OCI-LY1 (cell line): ENCODE measurements at regions not wholly inside any gene's neighbourhood (a gene's known extent, or its start where the extent isn't known, plus 50 kb on each side); places are given as distances from the start of the nearest gene placed in this dataset.

ENCODE experiments used
- CTCF ChIP-seq: fragments of 200-600 bp; sonication (generic), shearing (Covaris generic); IDR thresholded peaks from 2 replicates; pipeline ENCODE4 v1.5.1; 2017; ENCODE audit warnings: mild to moderate bottlenecking, antibody characterized with exemption, low read length, moderate library complexity, mixed read lengths
- EZH2 ChIP-seq: fragments of 200-600 bp; sonication (generic), shearing (Covaris generic); IDR thresholded peaks from 2 replicates; pipeline ENCODE4 v1.8.0; 2017; ENCODE audit warnings: borderline replicate concordance, mixed run types, mild to moderate bottlenecking, antibody characterized with exemption, low read length, moderate library complexity, mixed read lengths

GRCh38 chr3:177760803-177761202 lies 563.5 kb upstream of the TBL1XR1 start:
- TF ChIP-seq CTCF = no peak
- TF ChIP-seq EZH2 = no peak
